PC-9 (cell line): ENCODE measurements at regions not wholly inside any gene's neighbourhood (a gene's known extent, or its start where the extent isn't known, plus 50 kb on each side); places are given as distances from the start of the nearest gene placed in this dataset.
"Not testable (repeated sequence)": the region's sequence is repeated elsewhere in the genome, so short reads cannot be mapped to it uniquely, and the experiment has no call there.

Source experiments
- EZH2 ChIP-seq: fragments of 200-600 bp; sonication (generic); IDR thresholded peaks from 2 replicates; pipeline ENCODE4 v1.8.0; 2017; ENCODE audit warnings: antibody characterized with exemption, low read depth
- TF ChIP-seq, protein P1 (sequence below): fragments of 200-600 bp; sonication (generic); conservative IDR thresholded peaks from 2 replicates; pipeline ENCODE4 v1.6.1; 2017; ENCODE audit warnings: mixed run types, antibody characterized with exemption, mild to moderate bottlenecking, moderate library complexity

DNA sequence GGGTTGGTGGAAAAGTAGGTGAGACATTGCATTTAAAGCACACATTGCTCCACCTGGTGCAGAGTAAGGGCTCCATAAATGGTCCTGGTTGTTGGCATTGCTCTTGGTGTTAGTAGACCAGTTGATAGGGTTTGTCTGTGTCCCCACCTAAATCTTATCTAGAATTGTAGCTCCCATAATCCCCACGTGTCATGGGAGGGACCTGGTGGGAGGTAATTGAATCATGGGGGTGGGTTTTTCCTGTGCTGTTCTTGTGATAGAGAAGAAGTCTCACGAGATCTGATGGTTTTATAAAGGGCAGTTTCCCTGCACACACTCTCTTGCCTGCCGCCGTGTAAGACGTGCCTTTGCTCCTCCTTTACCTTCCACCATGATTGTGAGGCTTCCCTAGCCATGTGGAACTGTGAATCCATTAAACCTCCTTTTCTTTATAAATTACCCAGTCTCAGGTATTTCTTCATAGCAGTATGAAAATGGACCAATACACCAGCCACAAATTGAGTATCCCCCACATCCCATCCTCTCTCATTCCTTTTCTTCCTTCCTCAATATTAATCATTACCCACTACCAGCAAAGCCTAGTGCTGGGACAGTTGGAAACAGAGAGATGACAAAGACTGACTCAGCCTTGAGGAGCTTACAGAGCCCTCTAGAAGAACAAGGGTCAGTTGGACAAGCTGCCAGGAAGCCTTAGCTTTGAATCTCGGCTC, 285.9 kb upstream of the CRY1 start:
- TF ChIP-seq, protein P1, sequence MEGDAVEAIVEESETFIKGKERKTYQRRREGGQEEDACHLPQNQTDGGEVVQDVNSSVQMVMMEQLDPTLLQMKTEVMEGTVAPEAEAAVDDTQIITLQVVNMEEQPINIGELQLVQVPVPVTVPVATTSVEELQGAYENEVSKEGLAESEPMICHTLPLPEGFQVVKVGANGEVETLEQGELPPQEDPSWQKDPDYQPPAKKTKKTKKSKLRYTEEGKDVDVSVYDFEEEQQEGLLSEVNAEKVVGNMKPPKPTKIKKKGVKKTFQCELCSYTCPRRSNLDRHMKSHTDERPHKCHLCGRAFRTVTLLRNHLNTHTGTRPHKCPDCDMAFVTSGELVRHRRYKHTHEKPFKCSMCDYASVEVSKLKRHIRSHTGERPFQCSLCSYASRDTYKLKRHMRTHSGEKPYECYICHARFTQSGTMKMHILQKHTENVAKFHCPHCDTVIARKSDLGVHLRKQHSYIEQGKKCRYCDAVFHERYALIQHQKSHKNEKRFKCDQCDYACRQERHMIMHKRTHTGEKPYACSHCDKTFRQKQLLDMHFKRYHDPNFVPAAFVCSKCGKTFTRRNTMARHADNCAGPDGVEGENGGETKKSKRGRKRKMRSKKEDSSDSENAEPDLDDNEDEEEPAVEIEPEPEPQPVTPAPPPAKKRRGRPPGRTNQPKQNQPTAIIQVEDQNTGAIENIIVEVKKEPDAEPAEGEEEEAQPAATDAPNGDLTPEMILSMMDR, result not testable (repeated sequence)
- not testable (repeated sequence) for TF ChIP-seq EZH2
